ENCODE measurements at regions not wholly inside any gene's neighbourhood (a gene's known extent, or its start where the extent isn't known, plus 50 kb on each side); places are given as distances from the start of the nearest gene placed in this dataset.

DNA sequence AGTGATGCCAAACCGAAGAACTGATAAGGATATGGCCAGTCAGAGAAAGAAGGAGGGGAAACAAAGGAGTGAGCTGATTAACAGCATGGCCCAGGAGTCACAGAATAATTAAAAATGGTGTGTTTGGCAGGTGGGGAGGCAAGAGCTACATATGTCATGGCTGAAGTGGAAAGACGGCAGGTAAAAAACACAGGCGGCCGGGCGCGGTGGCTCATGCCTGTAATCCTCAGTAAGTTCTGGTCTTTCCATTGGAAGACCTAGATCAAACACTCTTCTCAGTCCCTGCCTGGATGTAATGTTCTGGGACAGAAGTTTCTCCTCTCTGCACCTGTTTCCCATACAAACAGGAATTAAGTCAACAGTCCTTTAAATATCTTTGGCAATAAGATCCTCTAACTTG lies 503.9 kb downstream of the STIM2 start:
- no peak for TF ChIP-seq ZNF274 (IDR thresholded peaks at IDR 0.05; ENCODE audit: low read depth, low read length)
- TF ChIP-seq SUZ12 (IDR thresholded peaks at IDR 0.05; ENCODE audit: extremely low read depth, insufficient read depth, insufficient read length), result no peak

All from NT2/D1 (cell line).